Trophoblast cell (in vitro differentiated cells and primary cell): ENCODE measurements at regions not wholly inside any gene's neighbourhood (a gene's known extent, or its start where the extent isn't known, plus 50 kb on each side); places are given as distances from the start of the nearest gene placed in this dataset.

ENCODE experiments used
- DNase-seq, 2 donors: peaks; one replicate each; pipeline ENCODE4 v3.0.0-alpha.2; 2016
- H2AFZ ChIP-seq: 2 replicates; pipeline ENCODE4 v1.6.1; 2013; ENCODE audit warnings: low read length, moderate library complexity, mild to moderate bottlenecking; ENCODE audit not compliant: insufficient read depth, poor library complexity
- H2AK5ac ChIP-seq: 2 replicates; pipeline ENCODE4 v1.6.1; 2013; ENCODE audit warnings: mild to moderate bottlenecking, low read length
- H2BK120ac ChIP-seq: 2 replicates; pipeline ENCODE4 v1.6.1; 2013; ENCODE audit warnings: low read length, mild to moderate bottlenecking, moderate library complexity; ENCODE audit not compliant: insufficient read depth, poor library complexity
- H2BK12ac ChIP-seq: 2 replicates; pipeline ENCODE4 v1.6.1; 2013; ENCODE audit warnings: mild to moderate bottlenecking, low read length, moderate library complexity
- H2BK5ac ChIP-seq: 2 replicates; pipeline ENCODE4 v1.6.1; 2013; ENCODE audit warnings: low read length, low read depth, moderate library complexity, mild to moderate bottlenecking; ENCODE audit not compliant: poor library complexity
- H3K14ac ChIP-seq: 2 replicates; pipeline ENCODE4 v1.6.1; 2013; ENCODE audit warnings: mild to moderate bottlenecking, low read length
- H3K18ac ChIP-seq: 2 replicates; pipeline ENCODE4 v1.6.1; 2013; ENCODE audit warnings: mild to moderate bottlenecking, low read length
- H3K23ac ChIP-seq: 2 replicates; pipeline ENCODE4 v1.6.1; 2013; ENCODE audit warnings: low read length
- H3K27ac ChIP-seq: 2 replicates; pipeline ENCODE4 v1.5.1; 2013; ENCODE audit warnings: low read depth, mild to moderate bottlenecking, inconsistent platforms, low read length, moderate library complexity
- H3K27me3 ChIP-seq: 2 replicates; pipeline ENCODE4 v1.6.1; 2013; ENCODE audit warnings: inconsistent platforms, mild to moderate bottlenecking, low read length, moderate library complexity; ENCODE audit not compliant: insufficient read depth
- H3K36me3 ChIP-seq, 2 experiments: 1 replicate in 1 of 2; 2 replicates in 1 of 2; pipeline ENCODE4 v1.6.1; 2013; ENCODE audit warnings: low read length in 2 of 2, mild to moderate bottlenecking in 2 of 2, moderate library complexity in 1 of 2; ENCODE audit not compliant: insufficient read depth in 2 of 2, control insufficient read depth in 1 of 2
- H3K4ac ChIP-seq: 2 replicates; pipeline ENCODE4 v1.6.1; 2013; ENCODE audit warnings: low read depth, mild to moderate bottlenecking, low read length, moderate library complexity
- H3K4me1 ChIP-seq, 2 experiments: 1 replicate in 1 of 2; 2 replicates in 1 of 2; pipeline ENCODE4 v1.6.1; 2013; ENCODE audit warnings: low read length in 2 of 2, mild to moderate bottlenecking in 2 of 2, moderate library complexity in 1 of 2; ENCODE audit not compliant: insufficient read depth in 2 of 2, control insufficient read depth in 1 of 2
- H3K4me2 ChIP-seq: 2 replicates; pipeline ENCODE4 v1.6.1; 2013; ENCODE audit warnings: inconsistent platforms, mild to moderate bottlenecking, low read length, moderate library complexity
- H3K4me3 ChIP-seq: 2 replicates; pipeline ENCODE4 v1.5.1; 2013; ENCODE audit warnings: mild to moderate bottlenecking, low read depth, low read length, inconsistent platforms
- H3K79me1 ChIP-seq: one replicate; pipeline ENCODE4 v1.6.1; 2013; ENCODE audit warnings: low read length
- H3K79me2 ChIP-seq: 2 replicates; pipeline ENCODE4 v1.6.1; 2013; ENCODE audit warnings: low read length, mild to moderate bottlenecking; ENCODE audit not compliant: control insufficient read depth, insufficient read depth, poor library complexity
- H3K9ac ChIP-seq: 2 replicates; pipeline ENCODE4 v1.6.1; 2013; ENCODE audit warnings: mild to moderate bottlenecking, low read length
- H3K9me3 ChIP-seq: 2 replicates; pipeline ENCODE4 v1.6.1; 2013; ENCODE audit warnings: low read depth, mild to moderate bottlenecking, control low read depth, inconsistent platforms, low read length; ENCODE audit not compliant: insufficient read depth
- H4K12ac ChIP-seq: 2 replicates; pipeline ENCODE4 v1.6.1; 2013; ENCODE audit warnings: low read depth, mild to moderate bottlenecking, low read length, moderate library complexity
- H4K8ac ChIP-seq: 2 replicates; pipeline ENCODE4 v1.6.1; 2013; ENCODE audit warnings: low read depth, mild to moderate bottlenecking, low read length, moderate library complexity
- H4K91ac ChIP-seq: one replicate; pipeline ENCODE4 v1.6.1; 2013; ENCODE audit warnings: low read depth, mild to moderate bottlenecking, low read length, moderate library complexity
- WGBS: extraction: QIAGEN DNeasy Blood & Tissue Kit; methylation state at CpG from one replicate; pipeline ENCODE4 v1.1.7; 2013; ENCODE audit warnings: missing lambda C conversion rate; ENCODE audit not compliant: insufficient read length, insufficient coverage; ENCODE audit errors: extremely low coverage; 5-methylcytosine and 5-hydroxymethylcytosine counted together

- Histone ChIP-seq H4K8ac (no peak overlapping the region), H2AFZ (no peak overlapping the region), H3K9me3 (peaks cover 4% of the 10 kb centered on the region), H4K12ac (no peak overlapping the region), H3K36me3 (no peaks in the 10 kb centered on the region), H3K4me3 (no peak overlapping the region), H3K27ac (peak overlapping the region; percentile 45), H3K79me1 (peaks cover 14% of the 10 kb centered on the region), H2BK120ac (no peak overlapping the region), H3K79me2 (no peaks in the 10 kb centered on the region), H3K18ac (no peak overlapping the region), H3K9ac (no peak overlapping the region), H3K4me1 (peaks cover 36 to 46% of the 10 kb centered on the region in 2 experiments), H3K4me2 (no peak overlapping the region), H3K27me3 (no peaks in the 10 kb centered on the region), H3K23ac (no peak overlapping the region), H2AK5ac (no peak overlapping the region), H2BK5ac (no peak overlapping the region), H3K14ac (no peak overlapping the region), H3K4ac (no peak overlapping the region), H4K91ac (no peak overlapping the region), H2BK12ac (no peak overlapping the region)
- no peak for DNase-seq
- no CpG with 5 or more reads among the region's 6 CpGs for WGBS
These were observed 148.0 kb upstream of the B3GAT1 start for GRCh38 chr11:134560066-134560465.

DNA sequence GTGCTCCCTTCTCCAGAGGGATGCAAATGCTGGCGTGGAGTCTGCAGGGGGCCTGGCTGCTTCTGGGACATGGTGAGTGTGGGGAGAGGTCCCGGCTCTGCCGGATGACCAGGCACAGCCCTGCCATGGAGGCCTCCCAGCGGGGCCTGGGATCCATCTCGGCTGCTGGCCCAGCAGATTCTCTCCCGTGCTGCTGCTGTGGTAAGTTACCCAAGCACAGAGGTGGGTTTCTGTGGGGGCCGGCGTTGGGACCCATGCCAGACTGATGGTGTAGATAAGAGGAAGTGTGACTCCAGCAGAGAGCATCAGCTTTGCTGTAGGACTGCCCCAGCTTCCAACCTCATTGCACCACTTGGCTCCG, 147.5 kb upstream of the B3GAT1 start:
- no CpG with 5 or more reads among the region's 9 CpGs for WGBS
- H3K18ac ChIP-seq = no peak overlapping the region

GRCh38 chr11:134558916-134559601, 147.0 kb upstream of the B3GAT1 start:
- no peak overlapping the region for H3K4ac ChIP-seq
- H4K91ac ChIP-seq = no peak overlapping the region
- no peak overlapping the region for H4K8ac ChIP-seq
- H2BK5ac ChIP-seq = no peak overlapping the region
- no peak overlapping the region for H3K9ac ChIP-seq
- no peak overlapping the region for H2AFZ ChIP-seq
- H3K14ac ChIP-seq = no peak overlapping the region
- H3K27ac ChIP-seq = no peak overlapping the region
- H3K4me2 ChIP-seq = no peak overlapping the region
- no peak for DNase-seq
- no CpG with 5 or more reads among the region's 16 CpGs for WGBS
- H2AK5ac ChIP-seq = no peak overlapping the region
- H3K18ac ChIP-seq = no peak overlapping the region
- H3K79me1 ChIP-seq = peaks cover 14% of the 10 kb centered on the region
- H3K4me1 ChIP-seq = peaks cover 36 to 46% of the 10 kb centered on the region in 2 experiments
- H3K79me2 ChIP-seq = no peaks in the 10 kb centered on the region
- no peaks in the 10 kb centered on the region for H3K27me3 ChIP-seq
- H3K4me3 ChIP-seq = no peak overlapping the region
- no peaks in the 10 kb centered on the region for H3K36me3 ChIP-seq
- H3K9me3 ChIP-seq = peaks cover 4% of the 10 kb centered on the region
- no peak overlapping the region for H3K23ac ChIP-seq
- H4K12ac ChIP-seq = no peak overlapping the region
- H2BK120ac ChIP-seq = no peak overlapping the region
- H2BK12ac ChIP-seq = no peak overlapping the region

More for the DNA sequence above, 147.5 kb upstream of the B3GAT1 start:
- H3K9ac ChIP-seq = no peak overlapping the region
- no peaks in the 10 kb centered on the region for H3K36me3 ChIP-seq
- no peak overlapping the region for H3K4ac ChIP-seq
- DNase-seq = no peak
- H2BK5ac ChIP-seq = no peak overlapping the region
- peaks cover 14% of the 10 kb centered on the region for H3K79me1 ChIP-seq
- H3K9me3 ChIP-seq = peaks cover 4% of the 10 kb centered on the region
- H3K27ac ChIP-seq = peak overlapping the region; percentile 0
- H3K4me1 ChIP-seq = peaks cover 36 to 46% of the 10 kb centered on the region in 2 experiments
- H3K14ac ChIP-seq = no peak overlapping the region
- no peaks in the 10 kb centered on the region for H3K79me2 ChIP-seq
- H3K27me3 ChIP-seq = no peaks in the 10 kb centered on the region
- H3K4me3 ChIP-seq = no peak overlapping the region
- H4K12ac ChIP-seq = no peak overlapping the region
- no peak overlapping the region for H3K23ac ChIP-seq
- H3K4me2 ChIP-seq = no peak overlapping the region
- no peak overlapping the region for H4K91ac ChIP-seq
- no peak overlapping the region for H2AK5ac ChIP-seq
- H2BK12ac ChIP-seq = no peak overlapping the region
- no peak overlapping the region for H4K8ac ChIP-seq
- H2AFZ ChIP-seq = no peak overlapping the region
- H2BK120ac ChIP-seq = no peak overlapping the region

DNA sequence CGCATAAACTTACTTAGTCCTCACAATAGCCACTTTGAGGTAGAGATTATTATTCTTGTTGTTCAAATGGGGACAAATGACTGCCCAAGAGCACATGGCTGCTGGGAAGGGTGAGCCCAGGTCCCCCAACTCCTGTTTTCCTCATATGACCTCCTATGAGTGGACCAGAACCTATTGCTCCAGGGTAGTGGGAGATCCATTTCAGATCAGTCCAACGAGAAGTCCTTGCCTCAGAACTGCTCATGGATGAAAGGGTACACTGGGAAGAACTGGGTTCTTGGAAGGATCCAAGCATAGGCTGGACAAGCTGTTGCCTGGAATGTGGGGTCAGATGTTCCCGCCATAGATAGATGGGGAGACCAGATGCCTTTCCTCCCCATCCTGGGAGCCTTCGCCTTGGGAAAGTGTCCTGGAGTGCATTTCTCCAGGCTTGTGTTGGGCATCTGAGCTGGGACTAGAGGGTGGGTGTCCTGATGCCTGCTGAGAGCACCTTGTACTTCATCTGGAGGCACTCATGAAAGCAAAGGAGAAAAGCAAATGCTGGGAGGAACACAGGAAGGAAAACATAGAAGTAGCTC, 146.3 kb upstream of the B3GAT1 start:
- no peak overlapping the region for H3K27ac ChIP-seq
- no peak overlapping the region for H4K12ac ChIP-seq
- H3K27me3 ChIP-seq = no peaks in the 10 kb centered on the region
- no peak overlapping the region for H2AK5ac ChIP-seq
- no peak for DNase-seq
- peak overlapping the region; percentile 6 for H2BK12ac ChIP-seq
- H2AFZ ChIP-seq = no peak overlapping the region
- H2BK5ac ChIP-seq = no peak overlapping the region
- no peak overlapping the region for H4K91ac ChIP-seq
- no peak overlapping the region for H3K4me2 ChIP-seq
- H3K4me1 ChIP-seq = peaks cover 36 to 46% of the 10 kb centered on the region in 2 experiments
- H3K9me3 ChIP-seq = peaks cover 4% of the 10 kb centered on the region
- H3K14ac ChIP-seq = no peak overlapping the region
- H3K79me2 ChIP-seq = no peaks in the 10 kb centered on the region
- no peak overlapping the region for H3K9ac ChIP-seq
- H4K8ac ChIP-seq = no peak overlapping the region
- no peak overlapping the region for H2BK120ac ChIP-seq
- no CpG with 5 or more reads among the region's 4 CpGs for WGBS
- peaks cover 14% of the 10 kb centered on the region for H3K79me1 ChIP-seq
- no peak overlapping the region for H3K18ac ChIP-seq
- no peak overlapping the region for H3K4me3 ChIP-seq
- H3K36me3 ChIP-seq = no peaks in the 10 kb centered on the region
- no peak overlapping the region for H3K4ac ChIP-seq
- H3K23ac ChIP-seq = no peak overlapping the region
